Epidermal melanocyte (primary cell): ENCODE measurements at regions not wholly inside any gene's neighbourhood (a gene's known extent, or its start where the extent isn't known, plus 50 kb on each side); places are given as distances from the start of the nearest gene placed in this dataset.

Experiments
- DNase-seq: peaks from one replicate; pipeline ENCODE4 v3.0.0; 2011; ENCODE audit warnings: low spot score; ENCODE audit not compliant: insufficient read length

- DNase-seq = no peak
Observed at GRCh38 chr2:147083664-147084063, 761.2 kb upstream of the ACVR2A start.

- peak; percentile 64 for DNase-seq
Observed at GRCh38 chr2:147082850-147083522, 761.8 kb upstream of the ACVR2A start.

GRCh38 chr2:147081831-147082230, 763.0 kb upstream of the ACVR2A start:
- DNase-seq = no peak

- DNase-seq = no peak
Observed at GRCh38 chr2:147076634-147077033, 768.2 kb upstream of the ACVR2A start.

- DNase-seq = no peak
Observed at GRCh38 chr2:147068071-147068470, 776.8 kb upstream of the ACVR2A start.

GRCh38 chr2:147067136-147067535, 777.7 kb upstream of the ACVR2A start:
- DNase-seq = no peak

GRCh38 chr2:147062073-147062472, 782.8 kb upstream of the ACVR2A start:
- no peak for DNase-seq

GRCh38 chr2:147061269-147061668, 783.6 kb upstream of the ACVR2A start:
- DNase-seq = no peak

- no peak for DNase-seq
Observed at GRCh38 chr2:147057892-147058490, 786.8 kb upstream of the ACVR2A start.

- no peak for DNase-seq
Observed at GRCh38 chr2:147051814-147052213, 793.0 kb upstream of the ACVR2A start.

GRCh38 chr2:147051248-147051647, 793.6 kb upstream of the ACVR2A start:
- DNase-seq = no peak

GRCh38 chr2:147049957-147050356, 794.9 kb upstream of the ACVR2A start:
- no peak for DNase-seq

GRCh38 chr2:147046473-147046872, 798.4 kb upstream of the ACVR2A start:
- DNase-seq = no peak

- DNase-seq = no peak
Observed at GRCh38 chr2:147045113-147045512, 799.7 kb upstream of the ACVR2A start.

- no peak for DNase-seq
Observed at GRCh38 chr2:147041121-147041494, 803.7 kb upstream of the ACVR2A start.

- DNase-seq = no peak
Observed at GRCh38 chr2:147040298-147041120, 804.3 kb upstream of the ACVR2A start.

- DNase-seq = no peak
Observed at GRCh38 chr2:147037048-147037447, 807.8 kb upstream of the ACVR2A start.

- DNase-seq = no peak
Observed at GRCh38 chr2:147033044-147033443, 811.8 kb upstream of the ACVR2A start.

- no peak for DNase-seq
Observed at GRCh38 chr2:147031897-147032296, 812.9 kb upstream of the ACVR2A start.

GRCh38 chr2:147030966-147031720, 813.7 kb upstream of the ACVR2A start:
- no peak for DNase-seq

- no peak for DNase-seq
Observed at GRCh38 chr2:147027436-147027835, 817.4 kb upstream of the ACVR2A start.
